ENCODE measurements at regions not wholly inside any gene's neighbourhood (a gene's known extent, or its start where the extent isn't known, plus 50 kb on each side); places are given as distances from the start of the nearest gene placed in this dataset.

DNA sequence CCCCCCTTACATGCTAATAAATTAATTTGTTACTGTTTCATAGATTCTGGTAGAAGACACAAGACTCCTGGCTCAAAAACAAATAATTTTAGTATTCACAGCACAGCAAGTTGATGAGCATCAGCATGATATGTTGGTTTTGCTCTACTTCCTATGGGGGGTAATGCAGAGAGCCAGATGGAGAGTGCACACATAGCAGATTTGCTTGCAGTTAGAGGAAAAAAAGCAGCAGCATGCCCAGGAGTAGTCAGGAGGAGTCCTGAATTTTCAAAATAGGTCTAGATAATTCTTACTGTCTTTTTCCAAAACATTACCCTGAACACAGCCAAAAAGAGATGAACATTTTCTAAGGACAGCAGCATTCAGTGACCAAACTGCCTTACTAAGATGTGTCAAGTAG, 261.3 kb downstream of the COX7C start:
- TF ChIP-seq POLR2A (IDR thresholded peaks at IDR 0.05; ENCODE audit: low read depth, low read length) = no peak
- TF ChIP-seq POLR2AphosphoS5 (IDR thresholded peaks at IDR 0.05; ENCODE audit: low read depth, low read length) = no peak
